ENCODE measurements at regions not wholly inside any gene's neighbourhood (a gene's known extent, or its start where the extent isn't known, plus 50 kb on each side); places are given as distances from the start of the nearest gene placed in this dataset.

GRCh38 chr6:15802466-15802865 lies 139.6 kb upstream of the DTNBP1 start:
- DNase-seq (ENCODE audit: low read depth in 2 of 2), result no peak

DNA sequence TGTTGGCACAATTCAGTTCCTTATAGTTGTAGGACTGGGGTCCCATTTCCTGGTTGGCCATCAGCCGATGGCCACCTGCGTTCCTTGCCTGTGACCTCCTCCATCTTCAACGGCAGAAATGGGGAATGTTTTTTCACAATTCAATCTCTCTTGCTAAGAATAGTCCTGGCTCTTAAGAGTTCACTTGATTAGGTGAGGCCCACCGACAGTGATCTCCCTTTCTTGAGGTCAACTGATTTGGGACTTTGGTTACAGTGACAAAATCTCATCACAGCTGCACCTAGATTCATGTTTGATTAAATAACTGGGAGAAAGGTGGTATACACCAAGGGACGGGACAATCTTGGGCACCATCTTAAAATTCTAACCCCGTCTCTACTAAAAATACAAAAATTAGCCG lies 139.1 kb upstream of the DTNBP1 start:
- DNase-seq (ENCODE audit: low read depth in 2 of 2), result no peak

GRCh38 chr6:15800841-15801617 lies 138.2 kb upstream of the DTNBP1 start:
- DNase-seq (ENCODE audit: low read depth in 2 of 2), result no peak

- no peak for DNase-seq (ENCODE audit: low read depth in 2 of 2)
Measured at GRCh38 chr6:15798533-15799255, 135.9 kb upstream of the DTNBP1 start.

DNA sequence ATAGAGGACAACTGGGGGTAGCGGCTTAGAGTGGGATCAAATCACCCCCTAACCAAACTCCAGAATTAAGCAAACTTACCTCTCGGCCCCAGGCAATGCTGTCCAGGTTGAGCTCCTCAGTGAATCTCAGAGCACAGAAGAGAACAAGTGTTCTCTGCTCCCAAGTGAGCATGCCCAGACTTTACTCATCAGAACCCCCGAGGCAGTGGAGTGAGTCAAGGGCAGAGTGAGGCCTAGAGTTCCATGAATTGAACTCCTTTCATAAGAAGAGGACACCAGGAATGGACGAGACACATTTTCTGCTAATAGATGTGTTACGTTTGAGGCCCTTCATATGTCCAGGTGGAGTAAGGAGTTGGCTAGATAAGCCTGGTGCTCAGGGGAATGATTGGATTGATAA lies 134.0 kb upstream of the DTNBP1 start:
- DNase-seq (ENCODE audit: low read depth in 2 of 2), result no peak

DNA sequence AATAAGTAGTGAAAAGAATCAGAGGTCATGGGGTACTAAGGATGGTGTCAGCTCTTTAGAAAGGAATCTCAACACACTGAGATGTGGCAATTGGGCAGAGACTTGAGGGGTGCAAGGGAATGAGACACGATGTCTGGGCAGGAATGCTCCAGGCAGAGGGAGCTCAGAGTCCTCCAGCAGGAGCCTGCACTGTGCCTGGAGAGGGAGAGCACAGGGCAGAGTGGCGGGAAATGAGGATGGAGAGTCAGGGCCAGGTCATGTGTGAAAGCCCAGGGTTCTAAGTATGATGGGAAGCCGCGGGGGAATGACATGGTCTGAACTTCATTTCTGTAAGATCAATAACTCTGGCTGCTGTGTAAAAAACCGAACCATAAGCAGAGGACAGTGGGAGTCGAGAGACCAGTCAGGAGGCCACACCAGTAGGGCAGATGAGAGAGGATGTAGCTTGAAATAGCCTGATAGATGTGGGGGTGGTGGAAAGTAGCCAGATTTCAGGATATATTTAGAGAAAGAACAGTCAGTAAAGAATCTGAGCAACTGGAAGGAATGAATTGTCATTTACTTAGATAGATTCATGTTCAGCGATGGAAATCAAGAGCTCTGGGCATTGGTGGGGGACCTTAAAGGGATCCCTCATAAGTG lies 133.4 kb upstream of the DTNBP1 start:
- no peak for DNase-seq (ENCODE audit: low read depth in 2 of 2)

GRCh38 chr6:15793826-15794225 lies 131.0 kb upstream of the DTNBP1 start:
- DNase-seq (ENCODE audit: low read depth in 2 of 2), result no peak

- no peak for DNase-seq (ENCODE audit: low read depth in 2 of 2)
Measured at GRCh38 chr6:15793288-15793687, 130.5 kb upstream of the DTNBP1 start.

DNA sequence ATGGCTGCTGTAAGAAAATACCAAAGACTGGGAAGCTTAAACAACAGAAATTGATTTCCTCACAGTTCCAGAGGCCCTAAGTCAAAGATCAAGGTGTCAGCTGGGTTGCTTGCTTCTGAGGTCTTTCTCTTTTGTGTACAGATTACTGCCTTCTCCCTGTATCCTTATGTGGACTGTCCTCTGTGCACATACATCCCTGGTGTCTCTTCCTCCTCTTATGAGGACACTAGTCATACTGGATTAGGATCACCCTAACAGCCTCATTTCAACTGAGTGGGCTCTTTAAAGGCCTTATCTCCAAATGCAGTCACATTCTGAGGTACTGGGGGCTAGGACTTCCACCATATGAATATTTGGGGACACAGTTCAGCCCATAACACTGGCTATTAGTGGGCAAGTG lies 130.0 kb upstream of the DTNBP1 start:
- no peak for DNase-seq (ENCODE audit: low read depth in 2 of 2)

DNA sequence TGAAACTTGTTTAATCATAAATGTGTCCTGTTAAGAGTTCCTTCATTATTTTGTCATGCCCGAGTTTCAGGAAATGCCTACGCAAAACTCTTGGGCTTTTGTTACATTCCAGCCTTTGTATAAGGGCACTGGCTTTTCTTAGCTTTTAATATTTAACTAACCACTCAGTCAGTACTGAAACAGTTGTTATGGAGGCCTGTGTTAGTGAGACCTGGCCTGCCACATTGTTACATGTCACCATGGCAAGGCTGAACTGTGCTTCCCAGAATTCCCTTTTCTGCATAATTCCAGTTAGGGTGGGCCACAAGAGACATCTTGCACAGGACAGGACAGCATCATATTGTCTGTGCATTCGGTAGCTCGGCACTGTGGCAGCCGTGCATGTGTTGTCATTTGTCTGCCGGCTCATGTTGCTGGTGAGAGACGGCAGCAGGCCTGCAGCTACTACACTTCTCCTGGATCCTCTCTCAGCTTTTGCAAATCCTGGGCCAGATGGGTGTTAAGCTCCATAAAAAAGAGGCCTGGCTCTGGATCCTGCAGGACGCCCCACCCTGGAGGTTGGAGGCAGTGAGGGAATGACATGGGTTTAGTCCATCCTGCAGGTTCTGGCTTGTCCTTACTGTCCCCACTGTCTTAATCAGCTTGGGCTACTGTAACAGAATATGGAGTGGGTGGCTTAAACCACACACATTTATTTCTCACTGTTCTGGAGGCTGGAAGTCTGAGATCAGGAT lies 128.8 kb upstream of the DTNBP1 start:
- DNase-seq (ENCODE audit: low read depth in 2 of 2), result no peak

- no peak for DNase-seq (ENCODE audit: low read depth in 2 of 2)
Measured at GRCh38 chr6:15790116-15790515, 127.3 kb upstream of the DTNBP1 start.

- no peak for DNase-seq (ENCODE audit: low read depth in 2 of 2)
Measured at GRCh38 chr6:15786846-15787245, 124.0 kb upstream of the DTNBP1 start.

DNA sequence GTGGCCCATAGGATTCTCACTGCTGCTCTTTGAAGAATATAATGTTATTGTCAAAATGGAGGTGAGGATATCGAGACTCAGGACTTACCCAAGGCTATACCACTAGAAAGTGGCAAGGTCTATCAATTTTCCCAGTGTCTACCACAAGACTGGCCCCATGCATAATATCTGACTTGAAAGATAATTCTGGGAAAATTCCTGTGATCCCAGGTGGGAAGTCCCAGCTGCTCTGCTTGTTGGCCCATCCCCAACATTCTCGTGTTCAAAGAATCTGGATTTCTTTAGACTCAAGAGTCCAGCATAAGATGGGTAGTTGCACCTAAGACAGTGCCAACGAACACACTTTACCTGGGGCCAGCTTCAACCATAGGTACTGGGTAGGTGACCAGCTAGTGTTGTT lies 120.7 kb upstream of the DTNBP1 start:
- no peak for DNase-seq (ENCODE audit: low read depth in 2 of 2)

GRCh38 chr6:15781890-15782289 lies 119.1 kb upstream of the DTNBP1 start:
- no peak for DNase-seq (ENCODE audit: low read depth in 2 of 2)

- DNase-seq (ENCODE audit: low read depth in 2 of 2), result no peak
Measured at GRCh38 chr6:15781333-15781732, 118.5 kb upstream of the DTNBP1 start.

DNA sequence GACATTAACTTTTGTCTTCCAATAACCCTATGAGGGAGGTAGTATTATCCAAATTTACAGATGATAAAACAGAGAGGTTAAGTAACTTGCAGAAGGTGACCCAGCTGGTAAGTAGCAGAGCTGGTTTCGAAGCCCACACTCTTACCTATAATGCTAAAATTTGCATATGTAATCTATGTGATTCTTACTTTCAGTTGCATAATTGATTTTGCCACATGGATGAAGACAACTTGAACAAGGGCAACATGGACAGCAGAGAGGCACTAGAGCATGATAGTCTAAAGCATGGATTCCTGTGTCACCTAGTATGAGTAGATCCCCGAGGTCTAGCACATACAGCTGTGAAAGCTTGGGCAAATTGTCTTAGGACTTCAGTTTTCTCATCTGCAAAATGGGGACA lies 117.6 kb upstream of the DTNBP1 start:
- DNase-seq (ENCODE audit: low read depth in 2 of 2), result no peak

- no peak for DNase-seq (ENCODE audit: low read depth in 2 of 2)
Measured at GRCh38 chr6:15779726-15780125, 116.9 kb upstream of the DTNBP1 start.

DNA sequence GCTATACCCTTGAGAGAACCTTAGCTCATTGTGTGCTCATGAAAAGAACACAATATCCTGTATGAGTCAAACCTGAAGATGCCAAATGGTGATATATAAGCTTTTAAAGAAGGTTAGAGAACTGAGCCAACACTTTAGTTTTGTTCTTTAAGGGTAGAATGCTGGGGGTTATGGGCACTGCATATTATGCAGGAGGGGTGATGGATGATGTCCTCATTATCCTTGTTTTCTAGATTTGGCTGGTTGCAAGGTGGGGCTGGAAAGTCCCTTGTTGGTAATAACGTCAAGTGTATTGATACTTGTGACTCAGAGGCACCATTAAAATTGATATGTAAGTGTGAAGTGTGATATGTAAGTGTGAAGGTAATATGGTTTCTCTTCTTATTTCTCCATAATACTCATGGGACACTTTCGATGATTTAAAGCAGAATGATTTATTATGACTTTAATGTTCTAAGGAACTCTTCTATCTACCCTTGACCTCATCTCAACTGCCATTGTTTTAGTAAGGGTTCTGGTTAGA lies 113.7 kb upstream of the DTNBP1 start:
- no peak for DNase-seq (ENCODE audit: low read depth in 2 of 2)

DNA sequence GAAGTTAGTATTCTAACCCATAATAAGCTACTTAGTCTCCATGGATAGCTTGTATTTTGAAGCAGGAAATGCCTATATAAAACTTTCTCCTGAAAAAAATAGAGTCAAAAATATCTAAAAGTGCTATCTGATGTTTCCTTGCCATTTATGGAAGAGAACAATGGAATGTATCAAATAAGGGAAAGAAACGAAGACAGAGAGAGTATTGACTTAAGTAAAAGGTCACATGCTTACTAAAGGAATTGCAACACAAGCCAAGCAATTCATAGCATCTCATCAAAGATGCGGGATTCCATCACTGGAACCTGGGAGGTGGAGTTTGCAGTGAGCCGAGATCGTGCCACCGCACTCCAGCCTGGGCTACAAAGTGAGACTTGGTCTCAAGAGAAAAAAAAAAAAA lies 112.9 kb upstream of the DTNBP1 start:
- DNase-seq (ENCODE audit: low read depth in 2 of 2), result no peak

DNA sequence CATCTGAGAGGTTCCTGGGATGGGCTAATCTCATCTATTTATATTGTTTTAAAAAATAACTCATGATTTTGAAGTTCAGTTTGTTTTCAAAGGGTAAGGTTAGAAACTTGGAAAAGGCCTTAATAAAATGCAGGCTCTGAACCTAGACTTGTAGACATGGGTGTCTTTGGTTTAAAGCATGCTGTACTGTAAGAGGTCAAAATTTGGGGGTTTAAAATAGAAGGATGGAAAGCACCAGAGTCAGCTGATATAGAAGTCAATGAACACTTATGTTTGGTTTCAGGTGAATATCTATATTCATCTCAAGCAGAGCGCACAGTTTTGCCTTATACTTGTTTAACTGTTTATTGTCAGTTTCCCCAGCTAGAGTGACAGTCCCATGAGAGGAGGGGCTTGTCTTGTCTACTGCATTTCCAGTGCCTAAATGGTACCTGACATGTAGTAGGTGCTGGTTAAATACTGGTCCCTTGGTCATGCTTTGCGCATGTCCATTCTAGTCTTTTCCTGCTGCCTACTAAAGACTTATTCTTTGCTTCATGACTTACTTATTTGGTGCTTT lies 112.3 kb upstream of the DTNBP1 start:
- DNase-seq (ENCODE audit: low read depth in 2 of 2), result no peak

GRCh38 chr6:15773806-15774410 lies 111.1 kb upstream of the DTNBP1 start:
- no peak for DNase-seq (ENCODE audit: low read depth in 2 of 2)
